Breast epithelium (tissue), 4 donors: ENCODE measurements at regions not wholly inside any gene's neighbourhood (a gene's known extent, or its start where the extent isn't known, plus 50 kb on each side); places are given as distances from the start of the nearest gene placed in this dataset.

Source experiments
- DNase-seq, 2 donors: peaks; one replicate each; pipeline ENCODE4 v3.0.0-alpha.2; 2019; ENCODE audit warnings: low spot score in 2 of 2
- H3K27ac ChIP-seq, 2 donors: fragments of 200-600 bp; sonication (generic) in 1 of 2; one replicate each; pipeline ENCODE4 v1.5.1; 2016 to 2019; ENCODE audit warnings: mild to moderate bottlenecking in 1 of 2
- H3K27me3 ChIP-seq, 2 donors: fragments of 200-600 bp; sonication (generic) in 1 of 2; one replicate each; pipeline versions ENCODE4 v1.5.1 to v1.6.0; 2017 to 2019; ENCODE audit warnings: control low read depth in 1 of 2, mild to moderate bottlenecking in 1 of 2
- H3K36me3 ChIP-seq: fragments of 200-600 bp; one replicate; pipeline ENCODE4 v1.5.1; 2019
- H3K4me1 ChIP-seq, 2 donors: fragments of 200-600 bp; sonication (generic); one replicate each; pipeline ENCODE4 v1.5.1; 2016 to 2019; ENCODE audit warnings: control low read depth in 1 of 2
- H3K4me3 ChIP-seq, 3 donors: fragments of 200-600 bp; sonication (generic); 1 replicate in 2 of 3; 2 replicates in 1 of 3; pipeline ENCODE4 v1.5.1; 2016 to 2019; ENCODE audit warnings: mild to moderate bottlenecking in 3 of 3, moderate library complexity in 2 of 3
- H3K9me3 ChIP-seq, 2 donors: fragments of 200-600 bp; sonication (generic) in 1 of 2; one replicate each; pipeline ENCODE4 v1.5.1; 2016 to 2019; ENCODE audit warnings: control low read depth in 1 of 2
- CTCF ChIP-seq, 3 donors: fragments of 450-650 bp; IDR thresholded peaks; one replicate each; pipeline ENCODE4 v1.5.1; 2016 to 2017; ENCODE audit warnings: antibody characterized with exemption in 3 of 3, mild to moderate bottlenecking in 3 of 3, moderate library complexity in 3 of 3
- POLR2A ChIP-seq: fragments of 450-650 bp; IDR thresholded peaks from one replicate; pipeline ENCODE4 v1.6.1; 2016; ENCODE audit warnings: antibody characterized with exemption, mild to moderate bottlenecking, moderate library complexity
- POLR2AphosphoS5 ChIP-seq, 3 donors: sonication (generic); formaldehyde crosslinking; IDR thresholded peaks; one replicate each; pipeline ENCODE4 v1.6.1; 2017; ENCODE audit warnings: antibody characterized with exemption in 3 of 3
- intact Hi-C: fragments of 100-400 bp; cut with DNase I; formaldehyde crosslinking; loops from one replicate; pipeline ENCODE4 v1.15.1; 2023; ENCODE audit warnings: low total_unique reads

- no peak for TF ChIP-seq POLR2A
Measured at GRCh38 chr1:8206391-8206790, 111.5 kb upstream of the SLC45A1 start.

DNA sequence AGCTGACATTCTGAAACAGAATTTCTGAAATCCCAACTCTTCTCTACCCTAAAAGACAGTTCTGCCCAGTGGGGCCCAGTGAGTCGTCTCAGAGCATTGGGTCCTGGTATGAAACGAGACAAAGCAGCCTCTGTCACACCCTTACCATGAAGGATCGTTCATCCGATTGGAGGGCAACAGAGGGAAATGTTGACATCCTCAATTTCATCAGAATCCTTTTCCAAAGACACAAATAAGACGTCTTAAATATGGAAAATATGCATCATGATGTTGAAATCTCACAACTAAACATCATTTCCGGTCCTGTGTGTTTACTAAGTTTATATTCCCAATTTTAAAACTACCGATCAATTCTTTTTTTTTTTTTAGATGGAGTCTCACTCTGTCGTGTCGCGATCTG lies 112.1 kb upstream of the SLC45A1 start:
- Histone ChIP-seq H3K27me3 (no peaks in the 10 kb centered on the region), H3K27ac (no peak overlapping the region), H3K4me3 (no peak overlapping the region), H3K9me3 (no peaks in the 10 kb centered on the region), H3K4me1 (peaks cover 13% of the 10 kb centered on the region in 2 donors), H3K36me3 (no peaks in the 10 kb centered on the region)
- no peak for TF ChIP-seq POLR2A
- TF ChIP-seq POLR2AphosphoS5 (IDR thresholded peaks at IDR 0.05) = no peak
- intact Hi-C loops = no loop called here
- no peak for DNase-seq

More at GRCh38 chr1:8206391-8206790, 111.5 kb upstream of the SLC45A1 start:
- H3K27me3 ChIP-seq = no peaks in the 10 kb centered on the region
- H3K9me3 ChIP-seq = no peaks in the 10 kb centered on the region
- intact Hi-C loops = no loop called here
- peaks cover 13% of the 10 kb centered on the region in 2 donors for H3K4me1 ChIP-seq
- H3K4me3 ChIP-seq = no peak overlapping the region
- no peaks in the 10 kb centered on the region for H3K36me3 ChIP-seq
- H3K27ac ChIP-seq = no peak overlapping the region
- no peak for DNase-seq

GRCh38 chr1:8204826-8205225 lies 113.1 kb upstream of the SLC45A1 start:
- no peaks in the 10 kb centered on the region for H3K9me3 ChIP-seq
- intact Hi-C loops = no loop called here
- no peak overlapping the region for H3K4me3 ChIP-seq
- H3K36me3 ChIP-seq = no peaks in the 10 kb centered on the region
- DNase-seq = no peak
- peaks cover 13% of the 10 kb centered on the region in 2 donors for H3K4me1 ChIP-seq
- H3K27ac ChIP-seq = peak overlapping the region; percentile 66 to 90
- no peaks in the 10 kb centered on the region for H3K27me3 ChIP-seq
- TF ChIP-seq CTCF (IDR thresholded peaks at IDR 0.05) (no peak), POLR2AphosphoS5 (IDR thresholded peaks at IDR 0.05) (no peak), POLR2A (no peak)

DNA sequence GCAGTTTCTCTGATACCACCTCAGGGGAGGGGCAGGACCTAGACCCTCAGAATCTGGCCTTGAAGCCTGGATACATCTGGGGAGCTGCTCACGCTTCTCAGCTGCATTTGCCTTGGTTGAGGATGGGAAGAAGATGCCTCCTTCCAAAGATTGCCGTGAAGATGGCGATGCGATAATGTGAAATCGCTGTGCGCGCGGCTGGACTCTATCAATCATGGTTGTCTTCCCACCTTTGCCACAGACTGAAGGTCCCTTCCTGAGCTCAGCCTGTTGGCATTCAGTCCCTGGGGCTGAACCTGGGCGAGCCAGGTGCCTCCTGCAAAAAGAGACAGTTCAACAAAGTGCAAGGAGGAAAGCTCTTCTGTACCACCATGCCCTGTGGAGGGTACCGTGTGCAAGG lies 114.4 kb upstream of the SLC45A1 start:
- Histone ChIP-seq H3K27ac (peak overlapping the region; percentile 90), H3K27me3 (no peaks in the 10 kb centered on the region), H3K4me1 (peaks cover 13% of the 10 kb centered on the region in 2 donors), H3K36me3 (no peaks in the 10 kb centered on the region), H3K9me3 (no peaks in the 10 kb centered on the region), H3K4me3 (no peak overlapping the region)
- intact Hi-C loops = no loop called here
- no peak for DNase-seq
- TF ChIP-seq POLR2AphosphoS5 (IDR thresholded peaks at IDR 0.05) (no peak), CTCF (IDR thresholded peaks at IDR 0.05) (no peak)

- H3K4me1 ChIP-seq = peaks cover 13 to 14% of the 10 kb centered on the region in 2 donors
- H3K27ac ChIP-seq = peak overlapping the region; percentile 90
- intact Hi-C loops = no loop called here
- H3K4me3 ChIP-seq = peak overlapping the region in 1 of 3 donors; percentile 38
- TF ChIP-seq POLR2AphosphoS5 (IDR thresholded peaks at IDR 0.05) = no peak
- no peak for TF ChIP-seq CTCF (IDR thresholded peaks at IDR 0.05)
- no peak for DNase-seq
- no peaks in the 10 kb centered on the region for H3K9me3 ChIP-seq
- no peaks in the 10 kb centered on the region for H3K27me3 ChIP-seq
- H3K36me3 ChIP-seq = no peaks in the 10 kb centered on the region
Measured at GRCh38 chr1:8203056-8203455, 114.9 kb upstream of the SLC45A1 start.

- H3K4me3 ChIP-seq = peak overlapping the region in 2 of 3 donors; percentile 18 to 38
- intact Hi-C loops = no loop called here
Measured at GRCh38 chr1:8202182-8202905, 115.6 kb upstream of the SLC45A1 start.

More at GRCh38 chr1:8202182-8202905, 115.6 kb upstream of the SLC45A1 start:
- peak overlapping the region; percentile 90 for H3K27ac ChIP-seq
- H3K36me3 ChIP-seq = no peaks in the 10 kb centered on the region
- peaks cover 13 to 18% of the 10 kb centered on the region in 2 donors for H3K4me1 ChIP-seq
- peak in 1 of 2 donors; percentile 84 for DNase-seq
- H3K9me3 ChIP-seq = no peaks in the 10 kb centered on the region
- no peaks in the 10 kb centered on the region for H3K27me3 ChIP-seq
- TF ChIP-seq POLR2A (no peak), POLR2AphosphoS5 (IDR thresholded peaks at IDR 0.05) (peak in 1 of 3 donors; percentile 53)
